HG02852 (cell line): ENCODE measurements at regions not wholly inside any gene's neighbourhood (a gene's known extent, or its start where the extent isn't known, plus 50 kb on each side); places are given as distances from the start of the nearest gene placed in this dataset.
"Not testable (repeated sequence)": the region's sequence is repeated elsewhere in the genome, so short reads cannot be mapped to it uniquely, and the experiment has no call there.

ENCODE experiments used
- ATAC-seq: cut with Tn5 transposase; IDR thresholded peaks from one replicate; pipeline ENCODE4 v1.9.1; 2021; ENCODE audit warnings: mild to moderate bottlenecking, moderate library complexity; ENCODE audit not compliant: unreplicated experiment

- no peak for ATAC-seq
Observed at GRCh38 chr5:106853266-106853665, 817.5 kb downstream of the EFNA5 start.

GRCh38 chr5:106849266-106849665 lies 821.5 kb downstream of the EFNA5 start:
- ATAC-seq = no peak

- no peak for ATAC-seq
Observed at GRCh38 chr5:106843812-106844416, 826.8 kb downstream of the EFNA5 start.

GRCh38 chr5:106833517-106833916 lies 837.2 kb downstream of the EFNA5 start:
- no peak for ATAC-seq

- no peak for ATAC-seq
Observed at GRCh38 chr5:106827061-106827460, 843.7 kb downstream of the EFNA5 start.

- ATAC-seq = no peak
Observed at GRCh38 chr5:106825374-106825773, 845.4 kb downstream of the EFNA5 start.

GRCh38 chr5:106822851-106823250 lies 847.9 kb downstream of the EFNA5 start:
- no peak for ATAC-seq

GRCh38 chr5:106818552-106818951 lies 852.2 kb downstream of the EFNA5 start:
- ATAC-seq = no peak

GRCh38 chr5:106814961-106815360 lies 855.8 kb downstream of the EFNA5 start:
- ATAC-seq = no peak

GRCh38 chr5:106801554-106801953 lies 869.2 kb downstream of the EFNA5 start:
- ATAC-seq = no peak

- ATAC-seq = no peak
Observed at GRCh38 chr5:106797996-106798395, 872.7 kb downstream of the EFNA5 start.

GRCh38 chr5:106796081-106796480 lies 874.7 kb downstream of the EFNA5 start:
- ATAC-seq = no peak

- ATAC-seq = no peak
Observed at GRCh38 chr5:106784846-106785245, 885.9 kb downstream of the EFNA5 start.

- ATAC-seq = no peak
Observed at GRCh38 chr5:106780355-106780754, 890.4 kb downstream of the EFNA5 start.

GRCh38 chr5:106776515-106776914 lies 894.2 kb downstream of the EFNA5 start:
- not testable (repeated sequence) for ATAC-seq

GRCh38 chr5:106768392-106768791 lies 902.3 kb downstream of the EFNA5 start:
- no peak for ATAC-seq

- no peak for ATAC-seq
Observed at GRCh38 chr5:106766916-106767315, 903.8 kb downstream of the EFNA5 start.

- ATAC-seq = no peak
Observed at GRCh38 chr5:106759581-106759980, 911.2 kb downstream of the EFNA5 start.

GRCh38 chr5:106759152-106759551 lies 911.6 kb downstream of the EFNA5 start:
- ATAC-seq = no peak

GRCh38 chr5:106757672-106758071 lies 913.1 kb downstream of the EFNA5 start:
- ATAC-seq = no peak

GRCh38 chr5:106755789-106756188 lies 914.9 kb downstream of the EFNA5 start:
- ATAC-seq = no peak

- no peak for ATAC-seq
Observed at GRCh38 chr5:106755066-106755465, 915.7 kb downstream of the EFNA5 start.

GRCh38 chr5:106749826-106750225 lies 920.9 kb downstream of the EFNA5 start:
- ATAC-seq = no peak
